ENCODE measurements at regions not wholly inside any gene's neighbourhood (a gene's known extent, or its start where the extent isn't known, plus 50 kb on each side); places are given as distances from the start of the nearest gene placed in this dataset.

DNA sequence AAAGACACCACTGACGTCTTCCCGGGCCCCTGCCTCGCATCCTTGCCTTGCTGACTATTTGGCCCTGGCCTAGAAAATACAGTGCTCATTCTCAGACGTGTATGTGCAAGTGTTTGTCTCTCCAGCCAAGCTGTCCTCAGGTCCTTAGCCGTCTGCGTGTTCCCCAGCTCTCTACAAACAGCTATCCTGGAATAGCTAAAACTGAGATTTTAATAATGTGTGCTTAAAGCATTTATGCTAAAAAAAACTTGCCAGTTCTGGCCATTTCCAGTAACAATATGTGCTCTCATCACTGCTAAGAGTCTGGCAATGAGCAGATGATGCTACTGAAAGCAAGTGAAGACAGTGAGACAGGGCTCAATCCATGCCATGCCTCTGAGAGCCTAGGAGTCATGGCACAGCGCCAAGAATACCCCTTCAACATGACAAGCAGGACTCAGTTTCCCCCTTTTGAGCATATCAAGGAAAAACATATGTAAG is 55.7 kb downstream of the IRF2BP2 start:
- H2AFZ ChIP-seq (ENCODE audit: low read length): no peak overlapping the region

DNA sequence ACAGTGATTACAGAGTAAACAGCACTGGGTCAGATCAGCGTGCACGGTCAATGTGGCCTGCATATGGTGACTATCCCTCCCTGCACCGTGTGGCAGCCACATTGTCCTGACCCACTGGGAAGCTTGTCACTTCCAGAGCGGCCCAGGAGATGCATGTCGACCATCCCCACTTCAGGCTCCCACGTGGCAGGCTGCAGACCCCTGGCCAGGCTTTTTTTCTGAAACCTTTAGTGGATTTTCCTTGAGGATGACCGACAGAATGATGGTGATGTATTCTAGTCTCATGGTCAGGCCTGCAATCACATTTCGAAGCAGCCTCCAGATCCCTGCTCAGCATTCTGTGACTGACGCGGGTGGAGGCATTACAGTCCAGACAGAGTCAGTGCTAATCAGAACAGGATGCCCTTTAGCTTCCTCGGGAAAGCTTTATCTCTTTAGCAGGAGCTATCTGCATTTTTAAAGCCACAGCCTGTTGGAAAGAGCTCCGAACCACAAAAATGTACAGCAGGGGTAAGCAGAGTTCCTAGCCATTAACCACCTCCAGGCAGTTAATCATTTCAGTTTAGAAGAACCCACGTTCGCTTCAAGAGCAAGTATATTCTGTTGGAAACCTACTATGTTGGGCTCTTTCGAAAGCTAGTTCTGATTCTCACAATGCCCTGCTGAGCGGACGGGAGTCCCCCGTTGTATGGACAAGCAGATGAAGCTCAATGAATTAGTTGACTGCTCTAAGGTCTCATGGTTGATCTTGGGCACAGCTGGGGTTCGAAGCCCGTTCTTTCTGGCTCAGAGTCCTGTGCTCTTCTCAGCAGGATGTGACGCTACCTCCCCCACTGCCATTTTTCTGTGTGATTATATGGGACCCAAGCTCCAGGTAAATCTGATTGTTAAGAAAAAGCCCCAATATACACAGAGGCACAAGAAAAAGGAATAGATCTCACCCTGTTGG is 56.5 kb downstream of the IRF2BP2 start:
- Histone ChIP-seq H4K20me1 (ENCODE audit: insufficient read depth, low read length) (no peaks in the 10 kb centered on the region), H3K9ac (ENCODE audit: low read length) (no peak overlapping the region), H3K27me3 (replicated peaks; ENCODE audit: insufficient read depth, low read length) (no peaks in the 10 kb centered on the region), H3K9me3 (replicated peaks; ENCODE audit: insufficient read depth, low read length) (no peaks in the 10 kb centered on the region), H3F3A (ENCODE audit: insufficient read depth, low read length) (no peaks in the 10 kb centered on the region), H3K36me3 (replicated peaks; ENCODE audit: insufficient read depth, low read length) (no peaks in the 10 kb centered on the region), H3K4me1 (ENCODE audit: low read length) (no peaks in the 10 kb centered on the region), H2AFZ (ENCODE audit: low read length) (no peak overlapping the region), H3K27ac (ENCODE audit: low read length) (no peak overlapping the region), H3K79me2 (ENCODE audit: low read length) (no peaks in the 10 kb centered on the region), H3K4me2 (ENCODE audit: low read depth, low read length) (no peak overlapping the region), H3K9me2 (replicated peaks; ENCODE audit: insufficient read depth, low read length) (no peaks in the 10 kb centered on the region), H3K4me3 (ENCODE audit: low read length) (no peak overlapping the region)
- TF ChIP-seq, protein P1, sequence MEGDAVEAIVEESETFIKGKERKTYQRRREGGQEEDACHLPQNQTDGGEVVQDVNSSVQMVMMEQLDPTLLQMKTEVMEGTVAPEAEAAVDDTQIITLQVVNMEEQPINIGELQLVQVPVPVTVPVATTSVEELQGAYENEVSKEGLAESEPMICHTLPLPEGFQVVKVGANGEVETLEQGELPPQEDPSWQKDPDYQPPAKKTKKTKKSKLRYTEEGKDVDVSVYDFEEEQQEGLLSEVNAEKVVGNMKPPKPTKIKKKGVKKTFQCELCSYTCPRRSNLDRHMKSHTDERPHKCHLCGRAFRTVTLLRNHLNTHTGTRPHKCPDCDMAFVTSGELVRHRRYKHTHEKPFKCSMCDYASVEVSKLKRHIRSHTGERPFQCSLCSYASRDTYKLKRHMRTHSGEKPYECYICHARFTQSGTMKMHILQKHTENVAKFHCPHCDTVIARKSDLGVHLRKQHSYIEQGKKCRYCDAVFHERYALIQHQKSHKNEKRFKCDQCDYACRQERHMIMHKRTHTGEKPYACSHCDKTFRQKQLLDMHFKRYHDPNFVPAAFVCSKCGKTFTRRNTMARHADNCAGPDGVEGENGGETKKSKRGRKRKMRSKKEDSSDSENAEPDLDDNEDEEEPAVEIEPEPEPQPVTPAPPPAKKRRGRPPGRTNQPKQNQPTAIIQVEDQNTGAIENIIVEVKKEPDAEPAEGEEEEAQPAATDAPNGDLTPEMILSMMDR (IDR thresholded peaks at IDR 0.05; ENCODE audit: low read length): no peak
- no peak for DNase-seq

More for the DNA sequence above, 55.7 kb downstream of the IRF2BP2 start:
- no peaks in the 10 kb centered on the region for H3K27me3 ChIP-seq (replicated peaks; ENCODE audit: insufficient read depth, low read length)
- no peak overlapping the region for H3K4me3 ChIP-seq (ENCODE audit: low read length)
- H3K4me1 ChIP-seq (ENCODE audit: low read length): no peaks in the 10 kb centered on the region
- H3K27ac ChIP-seq (ENCODE audit: low read length): no peak overlapping the region
- H3K9ac ChIP-seq (ENCODE audit: low read length): no peak overlapping the region
- no peaks in the 10 kb centered on the region for H3F3A ChIP-seq (ENCODE audit: insufficient read depth, low read length)
- no peak overlapping the region for H3K4me2 ChIP-seq (ENCODE audit: low read depth, low read length)
- H3K79me2 ChIP-seq (ENCODE audit: low read length): no peaks in the 10 kb centered on the region
- H3K9me2 ChIP-seq (replicated peaks; ENCODE audit: insufficient read depth, low read length): no peaks in the 10 kb centered on the region
- H3K9me3 ChIP-seq (replicated peaks; ENCODE audit: insufficient read depth, low read length): no peaks in the 10 kb centered on the region
- no peaks in the 10 kb centered on the region for H4K20me1 ChIP-seq (ENCODE audit: insufficient read depth, low read length)
- TF ChIP-seq EZH2phosphoT487 (IDR thresholded peaks at IDR 0.05; ENCODE audit: low read length): no peak
- TF ChIP-seq, protein P1 (IDR thresholded peaks at IDR 0.05; ENCODE audit: low read length): no peak
- TF ChIP-seq EZH2 (optimal IDR thresholded peaks at IDR 0.05; ENCODE audit: low read depth, low read length): no peak
- no peak for DNase-seq
- no peaks in the 10 kb centered on the region for H3K36me3 ChIP-seq (replicated peaks; ENCODE audit: insufficient read depth, low read length)

DNA sequence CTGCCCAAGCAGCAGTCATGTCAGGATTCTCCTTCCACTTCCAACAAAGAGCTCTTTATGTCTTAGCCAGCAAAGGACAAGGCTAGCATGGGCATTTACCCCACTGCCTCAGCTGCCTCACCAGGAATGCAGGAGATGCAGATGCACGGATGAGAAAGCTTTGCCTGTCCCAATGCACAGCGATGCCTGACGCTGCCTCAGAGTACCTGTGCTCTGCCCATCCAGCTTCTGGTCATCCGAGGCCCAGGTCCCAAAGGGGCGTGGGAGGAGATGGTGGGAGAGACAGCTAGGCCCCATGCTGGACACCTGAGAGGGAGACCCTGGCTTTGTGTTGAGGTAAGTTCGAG is 59.0 kb downstream of the IRF2BP2 start:
- H3K79me2 ChIP-seq (ENCODE audit: low read length): no peaks in the 10 kb centered on the region
- no peak overlapping the region for H3K27ac ChIP-seq (ENCODE audit: low read length)
- no peak for TF ChIP-seq EZH2 (optimal IDR thresholded peaks at IDR 0.05; ENCODE audit: low read depth, low read length)
- TF ChIP-seq EZH2phosphoT487 (IDR thresholded peaks at IDR 0.05; ENCODE audit: low read length): no peak
- TF ChIP-seq, protein P1 (IDR thresholded peaks at IDR 0.05; ENCODE audit: low read length): no peak
- no peaks in the 10 kb centered on the region for H3K4me1 ChIP-seq (ENCODE audit: low read length)
- no peaks in the 10 kb centered on the region for H4K20me1 ChIP-seq (ENCODE audit: insufficient read depth, low read length)
- no peak overlapping the region for H3K4me3 ChIP-seq (ENCODE audit: low read length)
- DNase-seq: no peak
- H3K9me3 ChIP-seq (replicated peaks; ENCODE audit: insufficient read depth, low read length): no peaks in the 10 kb centered on the region
- H3K9me2 ChIP-seq (replicated peaks; ENCODE audit: insufficient read depth, low read length): no peaks in the 10 kb centered on the region
- H3K27me3 ChIP-seq (replicated peaks; ENCODE audit: insufficient read depth, low read length): no peaks in the 10 kb centered on the region
- H3K36me3 ChIP-seq (replicated peaks; ENCODE audit: insufficient read depth, low read length): no peaks in the 10 kb centered on the region
- H3K4me2 ChIP-seq (ENCODE audit: low read depth, low read length): no peak overlapping the region
- H3K9ac ChIP-seq (ENCODE audit: low read length): no peak overlapping the region
- no peaks in the 10 kb centered on the region for H3F3A ChIP-seq (ENCODE audit: insufficient read depth, low read length)
- no peak overlapping the region for H2AFZ ChIP-seq (ENCODE audit: low read length)
